D721Med (cell line): ENCODE measurements at regions not wholly inside any gene's neighbourhood (a gene's known extent, or its start where the extent isn't known, plus 50 kb on each side); places are given as distances from the start of the nearest gene placed in this dataset.
A peak's percentile ranks its signal among the peaks of the same experiment; 100 is the strongest.

Source experiments
- DNase-seq: peaks from one replicate; pipeline ENCODE4 v3.0.0; 2011; ENCODE audit warnings: low spot score; ENCODE audit not compliant: insufficient read length
- FAIRE-seq: peaks from 2 replicates; lab custom pipeline; 2011; peaks lifted over from hg19 to GRCh38; lab: Jason Lieb, UNC
- CTCF ChIP-seq: IDR thresholded peaks from 2 replicates; pipeline ENCODE4 v1.5.1; 2012; ENCODE audit warnings: mild to moderate bottlenecking, control low read depth; ENCODE audit not compliant: insufficient read depth; ENCODE audit errors: missing control alignments

- FAIRE-seq: no peak
Observed at GRCh38 chr13:21837841-21838551, 167.1 kb downstream of the FGF9 start.

GRCh38 chr13:21846605-21847004 lies 175.7 kb downstream of the FGF9 start:
- FAIRE-seq (no peak), DNase-seq (no peak)
- no peak for TF ChIP-seq CTCF

More at GRCh38 chr13:21837841-21838551, 167.1 kb downstream of the FGF9 start:
- TF ChIP-seq CTCF: no peak
- no peak for DNase-seq

- FAIRE-seq (no peak), DNase-seq (no peak)
- TF ChIP-seq CTCF: peak; percentile 6
Observed at GRCh38 chr13:21849323-21849722, 178.4 kb downstream of the FGF9 start.

- FAIRE-seq (no peak), DNase-seq (no peak)
- TF ChIP-seq CTCF: no peak
Observed at GRCh38 chr13:21850013-21851006, 179.4 kb downstream of the FGF9 start.

- no peak for TF ChIP-seq CTCF
- DNase-seq (no peak), FAIRE-seq (no peak)
Observed at GRCh38 chr13:21852043-21852442, 181.2 kb downstream of the FGF9 start.

- FAIRE-seq: no peak
- no peak for DNase-seq
Observed at GRCh38 chr13:21853779-21854178, 182.9 kb downstream of the FGF9 start.

More at GRCh38 chr13:21853779-21854178, 182.9 kb downstream of the FGF9 start:
- no peak for TF ChIP-seq CTCF
